H9 (cell line): ENCODE measurements at regions not wholly inside any gene's neighbourhood (a gene's known extent, or its start where the extent isn't known, plus 50 kb on each side); places are given as distances from the start of the nearest gene placed in this dataset.
A peak's percentile ranks its signal among the peaks of the same experiment; 100 is the strongest.

Experiments used
- DNase-seq: peaks from one replicate; pipeline ENCODE4 v3.0.0-alpha.2; 2017
- H2AFZ ChIP-seq: one replicate; pipeline ENCODE4 v1.6.1; 2013; ENCODE audit warnings: mild to moderate bottlenecking, low read length, control low read depth, moderate library complexity
- H2AK5ac ChIP-seq: 2 replicates; pipeline ENCODE4 v1.6.1; 2013; ENCODE audit warnings: low read length, control low read depth, mixed read lengths; ENCODE audit not compliant: insufficient read length
- H2BK120ac ChIP-seq: one replicate; pipeline ENCODE4 v1.6.1; 2013; ENCODE audit warnings: low read depth, mild to moderate bottlenecking, low read length, control low read depth, inconsistent platforms; ENCODE audit not compliant: poor library complexity, severe bottlenecking
- H2BK12ac ChIP-seq: 2 replicates; pipeline ENCODE4 v1.6.1; 2013; ENCODE audit warnings: low read length, control low read depth, mixed read lengths, low read depth; ENCODE audit not compliant: insufficient read length
- H2BK15ac ChIP-seq: 2 replicates; pipeline ENCODE4 v1.6.1; 2013; ENCODE audit warnings: low read depth, low read length, control low read depth
- H2BK20ac ChIP-seq: one replicate; pipeline ENCODE4 v1.6.1; 2013; ENCODE audit warnings: low read depth, mild to moderate bottlenecking, low read length, control low read depth, inconsistent platforms; ENCODE audit not compliant: poor library complexity, severe bottlenecking
- H2BK5ac ChIP-seq: 2 replicates; pipeline ENCODE4 v1.6.1; 2013; ENCODE audit warnings: low read length, control low read depth, mixed read lengths; ENCODE audit not compliant: insufficient read length
- H3K14ac ChIP-seq: 2 replicates; pipeline ENCODE4 v1.6.1; 2013; ENCODE audit warnings: low read length, control low read depth; ENCODE audit not compliant: insufficient read depth
- H3K18ac ChIP-seq: 2 replicates; pipeline ENCODE4 v1.6.1; 2013; ENCODE audit warnings: low read depth, mild to moderate bottlenecking, mixed read lengths, low read length, control low read depth; ENCODE audit not compliant: insufficient read length
- H3K23ac ChIP-seq: 2 replicates; pipeline ENCODE4 v1.6.1; 2013; ENCODE audit warnings: low read length, control low read depth, mixed read lengths, low read depth; ENCODE audit not compliant: insufficient read length
- H3K23me2 ChIP-seq: 2 replicates; pipeline ENCODE4 v1.6.1; 2013; ENCODE audit warnings: low read depth, mild to moderate bottlenecking, mixed read lengths, low read length, control low read depth; ENCODE audit not compliant: insufficient read length, poor library complexity, severe bottlenecking
- H3K27ac ChIP-seq: 2 replicates; pipeline ENCODE4 v1.5.1; 2013; ENCODE audit warnings: low read length, control low read depth, mixed read lengths, low read depth; ENCODE audit not compliant: insufficient read length
- H3K27me3 ChIP-seq: 2 replicates; pipeline ENCODE4 v1.6.1; 2013; ENCODE audit warnings: low read length, control low read depth, inconsistent platforms; ENCODE audit not compliant: insufficient read depth
- H3K4ac ChIP-seq: 2 replicates; pipeline ENCODE4 v1.6.1; 2013; ENCODE audit warnings: low read depth, mild to moderate bottlenecking, control low read depth, inconsistent platforms, low read length, moderate library complexity
- H3K4me1 ChIP-seq: 2 replicates; pipeline ENCODE4 v1.6.1; 2013; ENCODE audit warnings: low read length, control low read depth, inconsistent platforms; ENCODE audit not compliant: insufficient read depth
- H3K4me2 ChIP-seq: 2 replicates; pipeline ENCODE4 v1.6.1; 2013; ENCODE audit warnings: low read length, control low read depth, mixed read lengths; ENCODE audit not compliant: insufficient read length, insufficient read depth
- H3K56ac ChIP-seq: 2 replicates; pipeline ENCODE4 v1.6.1; 2013; ENCODE audit warnings: low read depth, mild to moderate bottlenecking, mixed read lengths, low read length, control low read depth; ENCODE audit not compliant: insufficient read length
- H3K79me1 ChIP-seq: 2 replicates; pipeline ENCODE4 v1.6.1; 2013; ENCODE audit warnings: low read depth, mild to moderate bottlenecking, moderate library complexity, low read length, control low read depth, inconsistent platforms; ENCODE audit not compliant: insufficient read depth, poor library complexity, severe bottlenecking
- H3K79me2 ChIP-seq: 2 replicates; pipeline ENCODE4 v1.6.1; 2013; ENCODE audit warnings: low read length, control low read depth, inconsistent platforms; ENCODE audit not compliant: insufficient read depth
- H3K9ac ChIP-seq: 2 replicates; pipeline ENCODE4 v1.6.1; 2013; ENCODE audit warnings: low read length, control low read depth, mixed read lengths; ENCODE audit not compliant: insufficient read length; ENCODE audit errors: extremely low read depth
- H3K9me3 ChIP-seq: one replicate; pipeline ENCODE4 v1.6.1; 2013; ENCODE audit warnings: low read depth, low read length, inconsistent platforms; ENCODE audit not compliant: control insufficient read depth
- H3T11ph ChIP-seq: one replicate; pipeline ENCODE4 v1.6.1; 2013; ENCODE audit warnings: mild to moderate bottlenecking, low read length, control low read depth, inconsistent platforms
- H4K20me1 ChIP-seq: one replicate; pipeline ENCODE4 v1.6.1; 2013; ENCODE audit not compliant: control insufficient read depth, insufficient read length, insufficient read depth
- H4K5ac ChIP-seq: 2 replicates; pipeline ENCODE4 v1.6.1; 2013; ENCODE audit warnings: low read depth, mild to moderate bottlenecking, mixed read lengths, low read length, control low read depth; ENCODE audit not compliant: insufficient read length
- H4K8ac ChIP-seq: replicated peaks from 2 replicates; pipeline ENCODE4 v1.6.1; 2013; ENCODE audit warnings: low read length, control low read depth, mixed read lengths, low read depth; ENCODE audit not compliant: insufficient read length
- H4K91ac ChIP-seq: 2 replicates; pipeline ENCODE4 v1.6.1; 2013; ENCODE audit warnings: low read depth, mild to moderate bottlenecking, moderate library complexity, mixed read lengths, low read length, control low read depth; ENCODE audit not compliant: insufficient read length
- H3K27ac Mint-ChIP-seq, 3 experiments: 2 replicates in 2 of 3; 3 replicates in 1 of 3; pipeline ENCODE4 v1.8.0; 2020 to 2021; ENCODE audit warnings: mixed read lengths in 3 of 3, mild to moderate bottlenecking in 1 of 3, moderate library complexity in 1 of 3
- H3K27me3 Mint-ChIP-seq: 2 replicates; pipeline ENCODE4 v1.8.0; 2021; ENCODE audit warnings: low read depth, mild to moderate bottlenecking, moderate library complexity, mixed read lengths
- H3K36me3 Mint-ChIP-seq, 3 experiments: 2 replicates in 2 of 3; 3 replicates in 1 of 3; pipeline ENCODE4 v1.8.0; 2020 to 2021; ENCODE audit warnings: low read depth in 3 of 3, mixed read lengths in 3 of 3; ENCODE audit not compliant: insufficient read depth in 1 of 3
- H3K4me1 Mint-ChIP-seq, 2 experiments: 2 replicates each; pipeline ENCODE4 v1.8.0; 2020; ENCODE audit warnings: mixed read lengths in 2 of 2
- H3K4me3 Mint-ChIP-seq, 2 experiments: 2 replicates in 1 of 2; 3 replicates in 1 of 2; pipeline ENCODE4 v1.8.0; 2020 to 2021; ENCODE audit warnings: mild to moderate bottlenecking in 2 of 2, mixed read lengths in 2 of 2, moderate library complexity in 1 of 2
- H3K9me3 Mint-ChIP-seq, 2 experiments: 2 replicates in 1 of 2; 3 replicates in 1 of 2; pipeline ENCODE4 v1.8.0; 2020; ENCODE audit warnings: mild to moderate bottlenecking in 2 of 2, mixed read lengths in 2 of 2, moderate library complexity in 1 of 2
- CTCF ChIP-seq: fragments of 200-600 bp; sonication (generic); conservative IDR thresholded peaks from 3 replicates; pipeline ENCODE4 v1.8.0; 2021; ENCODE audit warnings: antibody characterized with exemption, mild to moderate bottlenecking
- WGBS: extraction: QIAGEN DNeasy Blood & Tissue Kit; methylation state at CpG from one replicate; pipeline ENCODE4 v1.1.7; 2013; ENCODE audit warnings: missing lambda C conversion rate, low lambda C conversion rate, mixed read lengths; ENCODE audit not compliant: insufficient read length; ENCODE audit errors: extremely low coverage; 5-methylcytosine and 5-hydroxymethylcytosine counted together

- H3K79me2 ChIP-seq, result no peaks in the 10 kb centered on the region
- no CpG with 5 or more reads among the region's 11 CpGs for WGBS
- TF ChIP-seq CTCF, result no peak
- no peak overlapping the region for H4K8ac ChIP-seq
- no peak overlapping the region for H2BK5ac ChIP-seq
- no peak overlapping the region for H2BK120ac ChIP-seq
- H3K4me1 Mint-ChIP-seq, result peaks cover 22% of the 10 kb centered on the region in 2 experiments
- H3K4me3 Mint-ChIP-seq, result no peak overlapping the region; a peak in 1 of 5 replicates
- H3K14ac ChIP-seq, result peak overlapping the region; percentile 8; the same call in 1 of the 2 replicates
- no peak overlapping the region for H2AK5ac ChIP-seq
- no peaks in the 10 kb centered on the region for H3K79me1 ChIP-seq
- H2BK20ac ChIP-seq, result no peak overlapping the region
- no peak overlapping the region for H3K23ac ChIP-seq
- H3K4me1 ChIP-seq, result no peaks in the 10 kb centered on the region; the same call in 1 of the 2 replicates
- H3K36me3 Mint-ChIP-seq, result no peaks in the 10 kb centered on the region; a peak in 2 of 7 replicates
- no peak overlapping the region for H4K5ac ChIP-seq
- no peak for DNase-seq
- H2AFZ ChIP-seq, result no peak overlapping the region
- no peaks in the 10 kb centered on the region for H4K20me1 ChIP-seq
- no peak overlapping the region for H2BK15ac ChIP-seq
- H3K4me2 ChIP-seq, result no peak overlapping the region
- H4K91ac ChIP-seq, result no peak overlapping the region
- 0 out of 7 replicates have a peak overlapping the region, but pooled peaks of 1 of the 3 experiments have one; percentile 15 for H3K27ac Mint-ChIP-seq
- no peak overlapping the region for H3T11ph ChIP-seq
- H3K27me3 ChIP-seq, result no peaks in the 10 kb centered on the region
- no peak overlapping the region for H3K56ac ChIP-seq
- H3K18ac ChIP-seq, result no peak overlapping the region
- H3K4ac ChIP-seq, result no peak overlapping the region
- H3K27me3 Mint-ChIP-seq, result peaks cover 46% of the 10 kb centered on the region
- H3K27ac ChIP-seq, result no peak overlapping the region
- no peaks in the 10 kb centered on the region for H3K23me2 ChIP-seq
- no peak overlapping the region for H2BK12ac ChIP-seq
- no peaks in the 10 kb centered on the region for H3K9me3 ChIP-seq
- no peak overlapping the region for H3K9ac ChIP-seq
- H3K9me3 Mint-ChIP-seq, result peaks cover 0 to 1% of the 10 kb centered on the region in 2 experiments; a peak in 3 of 5 replicates
These were observed 1477.2 kb downstream of the TBC1D22A start for GRCh38 chr22:48239461-48240147.
